HG03378 (cell line): ENCODE measurements at regions not wholly inside any gene's neighbourhood (a gene's known extent, or its start where the extent isn't known, plus 50 kb on each side); places are given as distances from the start of the nearest gene placed in this dataset.
"Not testable (repeated sequence)": the region's sequence is repeated elsewhere in the genome, so short reads cannot be mapped to it uniquely, and the experiment has no call there.

Experiments
- ATAC-seq: cut with Tn5 transposase; IDR thresholded peaks from one replicate; pipeline ENCODE4 v1.9.1; 2021; ENCODE audit warnings: mild to moderate bottlenecking, moderate library complexity; ENCODE audit not compliant: unreplicated experiment

GRCh38 chr7:146057958-146058357 lies 58.6 kb upstream of the CNTNAP2 start:
- no peak for ATAC-seq

- ATAC-seq = no peak
These were observed 61.7 kb upstream of the CNTNAP2 start for GRCh38 chr7:146054909-146055308.

DNA sequence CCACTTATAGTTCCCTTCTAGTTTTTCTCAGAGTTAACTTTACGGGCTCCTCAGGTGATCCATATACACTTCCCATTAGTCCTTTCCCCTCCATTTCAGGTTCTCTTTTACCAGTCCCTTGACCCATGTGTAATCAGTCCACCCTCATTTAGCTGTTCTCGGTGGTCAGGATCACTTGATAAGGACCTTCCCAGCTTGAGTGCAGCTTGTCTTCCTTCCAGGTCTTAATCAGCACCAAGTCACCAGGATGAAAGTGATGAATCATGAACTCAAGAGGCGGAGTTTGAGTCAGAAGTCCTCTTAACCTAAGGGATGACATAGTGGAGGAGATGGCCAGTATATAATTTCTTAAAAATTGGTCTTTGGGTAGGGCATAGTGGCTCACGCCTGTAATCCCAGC lies 63.1 kb upstream of the CNTNAP2 start:
- ATAC-seq = no peak

- not testable (repeated sequence) for ATAC-seq
These were observed 73.3 kb upstream of the CNTNAP2 start for GRCh38 chr7:146043310-146043709.

GRCh38 chr7:146028251-146028750 lies 88.3 kb upstream of the CNTNAP2 start:
- no peak for ATAC-seq

- no peak for ATAC-seq
These were observed 89.4 kb upstream of the CNTNAP2 start for GRCh38 chr7:146027243-146027642.

DNA sequence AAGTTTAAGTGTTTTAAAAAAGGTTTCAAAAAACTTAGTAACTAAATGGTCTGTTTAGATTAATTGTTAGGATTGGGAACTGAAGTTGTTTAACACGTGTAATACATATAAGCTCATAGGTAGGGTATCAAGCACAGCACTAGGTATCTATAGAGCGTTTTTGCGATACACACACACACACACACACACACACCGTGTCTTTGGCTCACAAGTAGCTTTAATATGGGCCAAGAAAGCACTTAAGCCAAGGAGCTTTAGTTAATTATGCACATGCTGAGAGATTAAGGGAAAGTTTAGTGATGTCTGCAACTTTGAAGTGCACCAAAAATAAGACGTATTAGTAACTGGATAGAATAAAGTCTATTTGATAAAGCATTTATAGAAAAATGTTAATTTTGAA lies 93.8 kb upstream of the CNTNAP2 start:
- no peak for ATAC-seq

DNA sequence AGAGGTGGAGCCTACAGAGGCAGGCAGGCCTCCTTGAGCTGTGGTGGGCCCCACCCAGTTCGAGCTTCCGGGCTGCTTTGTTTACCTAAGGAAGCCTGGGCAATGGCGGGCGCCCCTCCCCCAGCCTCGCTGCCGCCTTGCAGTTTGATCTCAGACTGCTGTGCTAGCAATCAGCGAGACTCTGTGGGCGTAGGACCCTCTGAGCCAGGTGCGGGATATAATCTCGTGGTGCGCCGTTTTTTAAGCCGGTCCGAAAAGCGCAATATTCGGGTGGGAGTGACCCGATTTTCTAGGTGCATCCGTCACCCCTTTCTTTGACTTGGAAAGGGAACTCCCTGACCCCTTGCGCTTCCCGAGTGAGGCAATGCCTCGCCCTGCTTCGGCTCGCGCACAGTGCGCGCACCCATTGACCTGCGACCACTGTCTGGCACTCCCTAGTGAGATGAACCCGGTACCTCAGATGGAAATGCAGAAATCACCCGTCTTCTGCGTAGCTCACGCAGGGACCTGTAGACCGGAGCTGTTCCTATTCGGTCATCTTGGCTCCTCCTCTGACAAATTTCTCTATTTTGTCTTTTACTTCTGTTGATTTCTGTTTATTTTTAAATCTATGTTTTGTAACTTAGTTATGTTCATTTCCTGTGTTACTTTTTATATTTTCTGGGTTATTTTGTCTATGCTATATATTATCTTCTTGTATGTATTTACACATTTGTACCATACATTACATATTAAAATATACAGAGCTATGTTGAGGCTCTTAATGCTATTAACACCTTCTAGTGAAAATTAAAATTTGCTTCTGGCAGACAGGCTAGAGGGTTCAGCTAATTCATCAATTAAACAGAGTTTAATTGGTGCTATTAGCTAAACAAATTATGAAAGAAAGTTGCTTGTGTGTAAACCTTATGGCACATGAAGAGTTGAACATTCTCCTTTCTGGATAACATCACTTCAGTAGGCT lies 97.3 kb upstream of the CNTNAP2 start:
- not testable (repeated sequence) for ATAC-seq

- ATAC-seq = not testable (repeated sequence)
These were observed 99.2 kb upstream of the CNTNAP2 start for GRCh38 chr7:146017366-146017765.

DNA sequence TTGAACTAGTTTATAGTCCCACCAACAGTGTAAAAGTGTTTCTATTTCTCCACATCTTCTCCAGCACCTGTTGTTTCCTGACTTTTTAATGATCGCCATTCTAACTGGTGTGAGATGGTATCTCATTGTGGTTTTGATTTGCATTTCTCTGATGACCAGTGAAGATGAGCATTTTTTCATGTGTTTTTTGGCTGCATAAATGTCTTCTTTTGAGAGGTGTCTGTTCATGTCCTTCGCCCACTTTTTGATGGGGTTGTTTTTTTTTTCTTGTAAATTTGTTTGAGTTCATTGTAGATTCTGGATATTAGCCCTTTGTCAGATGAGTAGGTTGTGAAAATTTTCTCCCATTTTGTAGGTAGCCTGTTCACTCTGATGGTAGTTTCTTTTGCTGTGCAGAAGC lies 102.4 kb upstream of the CNTNAP2 start:
- not testable (repeated sequence) for ATAC-seq

GRCh38 chr7:146008293-146008692 lies 108.3 kb upstream of the CNTNAP2 start:
- ATAC-seq = no peak

DNA sequence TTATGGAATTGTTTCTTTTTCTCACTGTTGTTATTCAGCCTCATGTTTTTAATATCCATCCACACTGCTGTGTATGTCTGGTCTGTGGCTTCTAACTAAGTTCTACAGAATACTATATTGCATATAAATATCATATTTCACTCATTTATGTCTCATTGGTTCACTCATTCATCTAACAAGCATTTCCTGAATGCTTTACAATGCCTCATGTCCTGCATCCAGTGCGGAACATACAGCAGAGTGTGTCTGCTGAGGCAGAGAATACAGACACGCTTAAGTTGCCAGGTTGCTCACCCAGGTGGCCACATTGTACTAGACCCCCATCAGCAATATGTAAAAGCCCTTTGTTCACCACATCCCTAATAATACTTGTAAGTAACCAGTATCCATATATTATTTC lies 111.8 kb upstream of the CNTNAP2 start:
- ATAC-seq = no peak

DNA sequence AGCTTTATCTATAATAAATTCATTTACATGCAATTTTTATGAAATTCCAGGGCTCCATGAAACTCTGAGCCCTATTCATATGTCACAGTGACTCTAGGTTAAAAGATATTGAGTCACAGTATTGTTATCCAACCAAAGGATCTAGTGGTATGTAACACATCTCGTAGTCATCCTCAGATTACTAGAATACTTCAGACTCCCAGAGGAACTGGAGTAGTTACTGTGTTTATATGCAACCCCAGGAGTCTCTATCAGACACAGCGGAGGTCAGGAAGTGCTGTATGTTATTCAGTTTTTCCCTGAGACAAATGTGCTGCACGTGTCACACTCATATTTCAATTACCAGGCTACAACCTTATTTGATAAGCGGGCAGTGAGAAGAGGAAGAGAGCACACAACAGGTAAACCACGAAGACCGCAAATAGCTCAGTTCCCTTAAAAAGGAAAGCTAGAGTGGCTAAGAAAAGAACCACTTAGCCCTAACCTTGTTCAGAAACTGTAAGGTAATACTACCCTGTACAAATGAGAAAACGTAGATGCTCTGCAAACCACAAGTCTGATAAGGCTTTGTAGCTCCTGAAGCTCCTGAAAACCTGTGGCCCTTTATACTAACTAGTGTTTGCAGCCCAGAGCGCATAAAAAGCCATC lies 114.0 kb upstream of the CNTNAP2 start:
- peak; percentile 98 for ATAC-seq

- ATAC-seq = no peak
These were observed 114.6 kb upstream of the CNTNAP2 start for GRCh38 chr7:146002008-146002407.

- ATAC-seq = no peak
These were observed 115.7 kb upstream of the CNTNAP2 start for GRCh38 chr7:146000882-146001281.

DNA sequence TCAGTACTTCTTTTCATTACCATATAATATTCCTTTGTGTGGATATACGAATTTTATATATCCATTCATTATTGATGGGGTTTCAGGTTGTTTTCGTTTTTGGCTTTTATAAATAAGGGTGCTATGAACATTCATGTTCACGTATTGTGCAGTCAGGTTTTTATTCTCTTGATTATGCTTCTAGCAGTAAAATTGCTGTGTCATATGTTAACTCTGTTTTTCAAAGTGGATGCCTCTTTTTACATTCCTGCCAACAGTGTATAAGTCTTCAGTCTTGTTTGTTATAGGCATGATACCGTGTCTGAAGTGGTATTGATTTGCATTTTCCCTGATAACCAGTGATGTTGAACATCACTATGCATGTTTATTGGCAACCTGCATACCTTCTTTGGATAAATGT lies 127.1 kb upstream of the CNTNAP2 start:
- no peak for ATAC-seq

- no peak for ATAC-seq
These were observed 130.2 kb upstream of the CNTNAP2 start for GRCh38 chr7:145986248-145986874.

DNA sequence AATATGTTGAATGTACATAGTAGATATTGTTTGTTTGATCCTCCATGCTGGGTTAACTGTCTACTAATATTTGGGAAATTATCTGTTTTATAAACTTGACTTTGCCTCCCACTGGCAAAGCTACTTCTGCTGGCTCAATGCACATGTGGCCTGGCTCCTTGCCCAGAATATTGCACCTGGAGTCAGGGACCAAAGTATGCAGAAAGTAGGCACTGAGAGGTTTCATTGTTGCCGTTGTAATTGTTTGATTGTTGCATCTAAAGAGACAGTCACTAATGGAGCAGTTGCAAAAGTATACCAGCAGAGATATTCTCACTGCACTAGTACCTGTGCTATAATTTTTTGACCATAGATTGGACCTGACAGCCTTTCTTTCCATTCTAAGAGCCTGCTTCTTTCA lies 137.8 kb upstream of the CNTNAP2 start:
- ATAC-seq = no peak

GRCh38 chr7:145959981-145960380 lies 156.6 kb upstream of the CNTNAP2 start:
- ATAC-seq = no peak

DNA sequence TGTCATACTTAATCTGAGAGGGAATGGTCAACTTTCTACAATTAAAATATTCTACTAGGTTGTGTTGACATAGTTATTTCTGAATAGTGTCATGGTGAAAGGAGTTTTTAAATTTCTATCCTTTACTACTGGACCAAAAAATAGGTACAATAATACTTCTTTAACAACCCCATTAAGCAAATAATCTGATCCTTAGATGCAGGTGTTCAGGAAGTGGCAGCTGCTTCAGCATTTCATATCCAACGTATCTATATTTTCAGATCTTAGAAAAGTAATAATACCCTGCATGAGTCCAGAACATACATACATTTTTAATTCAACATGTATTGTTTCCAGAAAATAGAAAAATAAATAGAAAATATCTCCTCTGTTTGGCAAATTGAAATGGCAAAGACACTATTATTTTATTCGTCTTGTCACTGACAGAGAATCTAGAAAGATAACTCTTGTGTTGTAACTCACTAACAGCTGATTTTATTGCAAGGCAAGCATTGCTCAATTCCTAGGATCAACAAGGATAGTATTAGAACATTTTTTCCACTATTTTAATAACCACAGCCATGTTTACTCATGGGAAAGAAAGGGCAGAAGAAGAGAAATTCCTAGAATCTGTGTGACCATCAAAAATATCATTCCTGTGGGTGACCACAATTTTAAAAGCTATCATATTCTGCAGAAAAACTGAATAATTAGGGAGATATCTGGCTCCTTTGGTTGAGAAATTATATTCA lies 159.3 kb upstream of the CNTNAP2 start:
- no peak for ATAC-seq

- no peak for ATAC-seq
These were observed 165.0 kb upstream of the CNTNAP2 start for GRCh38 chr7:145951566-145951965.
